GM12878 (cell line): ENCODE measurements at regions not wholly inside any gene's neighbourhood (a gene's known extent, or its start where the extent isn't known, plus 50 kb on each side); places are given as distances from the start of the nearest gene placed in this dataset.

ENCODE experiments used
- ATAC-seq: fragments of 200-7000 bp; cut with Tn5 transposase; 3 replicates; pipeline ENCODE4 v1.9.1; 2020; ENCODE audit warnings: mild to moderate bottlenecking, moderate library complexity
- BruUV-seq: library from RNA; stranded (reverse); fragments of 400-500 nt; replicated peaks from 2 replicates; lab custom pipeline; 2021; lab: Mats Ljungman, UMichigan
- CTCF ChIA-PET: fragments of 300-600 bp; sonication (Branson Sonifier 250); formaldehyde crosslinking; extraction: SDS; loops from one replicate; lab custom pipeline; 2021; ENCODE audit warnings: inconsistent platforms; lab: Yijun Ruan, JAX
- POLR2A ChIA-PET: fragments of 350-600 bp; formaldehyde crosslinking; extraction: SDS; loops from one replicate; lab custom pipeline; 2021; ENCODE audit warnings: inconsistent platforms; lab: Charles Lee
- RAD21 ChIA-PET: fragments of 300-600 bp; sonication (Branson Sonifier 250); formaldehyde crosslinking; loops from one replicate; lab custom pipeline; 2023; ENCODE audit warnings: antibody characterized with exemption; ENCODE audit not compliant: unreplicated experiment; lab: Charles Lee
- SMC1A ChIA-PET: fragments of 300-600 bp; sonication (Branson Sonifier 250); formaldehyde crosslinking; loops from one replicate; lab custom pipeline; 2023; ENCODE audit not compliant: unreplicated experiment, uncharacterized antibody; lab: Charles Lee
- DNase-seq: peaks from one replicate; pipeline ENCODE4 v3.0.0-alpha.2; 2011; ENCODE audit warnings: low read depth, low spot score
- FAIRE-seq: peaks from 3 replicates; lab custom pipeline; 2011; peaks lifted over from hg19 to GRCh38; lab: Jason Lieb, UNC
- H2AFZ ChIP-seq: 2 replicates; pipeline ENCODE4 v1.6.0; 2011; ENCODE audit warnings: low read depth, low read length, control low read depth; ENCODE audit not compliant: control insufficient read depth
- H3K27ac ChIP-seq: 2 replicates; pipeline ENCODE4 v1.5.1; 2011; ENCODE audit warnings: control low read depth; ENCODE audit not compliant: control insufficient read depth, insufficient read depth
- H3K27me3 ChIP-seq, 2 experiments: replicated peaks in 1 of 2; 2 replicates each; pipeline versions ENCODE4 v1.6.0 to v1.6.1; 2011; ENCODE audit warnings: low read length in 1 of 2; ENCODE audit not compliant: control insufficient read depth in 2 of 2, insufficient read depth in 2 of 2
- H3K36me3 ChIP-seq, 2 experiments: 2 replicates each; pipeline ENCODE4 v1.5.1; 2011; ENCODE audit warnings: low read length in 1 of 2; ENCODE audit not compliant: control insufficient read depth in 2 of 2, insufficient read depth in 2 of 2
- H3K4me1 ChIP-seq: 2 replicates; pipeline ENCODE4 v1.6.1; 2011; ENCODE audit warnings: mild to moderate bottlenecking, low read length, moderate library complexity, mixed read lengths; ENCODE audit not compliant: control insufficient read depth, insufficient read depth
- H3K4me2 ChIP-seq: 2 replicates; pipeline ENCODE4 v1.6.0; 2011; ENCODE audit warnings: control low read depth; ENCODE audit not compliant: control insufficient read depth, insufficient read depth
- H3K4me3 ChIP-seq: fragments of 200-600 bp; sonication (generic); 2 replicates; pipeline ENCODE4 v1.5.1; 2016
- H3K79me2 ChIP-seq: 2 replicates; pipeline ENCODE4 v1.6.0; 2011; ENCODE audit warnings: low read length; ENCODE audit not compliant: control insufficient read depth, insufficient read depth
- H3K9ac ChIP-seq: 2 replicates; pipeline ENCODE4 v1.8.0; 2011; ENCODE audit warnings: low read length, control low read depth, mixed read lengths; ENCODE audit not compliant: control insufficient read depth, insufficient read depth
- H3K9me3 ChIP-seq: replicated peaks from 3 replicates; pipeline ENCODE4 v1.5.1; 2011; ENCODE audit warnings: mild to moderate bottlenecking, low read length; ENCODE audit not compliant: control insufficient read depth, insufficient read depth
- H4K20me1 ChIP-seq: 2 replicates; pipeline ENCODE4 v1.6.0; 2011; ENCODE audit not compliant: control insufficient read depth, insufficient read depth
- BCL11A ChIP-seq: IDR thresholded peaks from 2 replicates; pipeline ENCODE4 v1.6.1; 2011; ENCODE audit warnings: low read depth, low read length
- EZH2 ChIP-seq: IDR thresholded peaks from 2 replicates; pipeline ENCODE4 v1.6.1; 2012; ENCODE audit warnings: low read depth, mild to moderate bottlenecking, control low read depth, inconsistent platforms, low read length, borderline replicate concordance; ENCODE audit not compliant: control insufficient read depth
- HDAC6 ChIP-seq: fragments of 200-600 bp; sonication (generic); IDR thresholded peaks from one replicate; pipeline ENCODE4 v1.8.0; 2017; ENCODE audit warnings: antibody characterized with exemption; ENCODE audit not compliant: unreplicated experiment
- KAT2A ChIP-seq: conservative IDR thresholded peaks from 2 replicates; pipeline ENCODE4 v1.6.1; 2011; ENCODE audit warnings: low read depth, low read length; ENCODE audit not compliant: control insufficient read depth
- MTA3 ChIP-seq: IDR thresholded peaks from 2 replicates; pipeline ENCODE4 v1.6.1; 2012; ENCODE audit warnings: low read length, inconsistent platforms, borderline replicate concordance
- SP1 ChIP-seq: IDR thresholded peaks from one replicate; pipeline ENCODE4 v1.6.1; 2011; ENCODE audit warnings: low read depth, low read length
- TCF7 ChIP-seq: IDR thresholded peaks from 2 replicates; pipeline ENCODE4 v1.6.1; 2014; ENCODE audit warnings: antibody characterized with exemption, borderline replicate concordance
- WRNIP1 ChIP-seq: IDR thresholded peaks from 2 replicates; pipeline ENCODE4 v1.6.1; 2011; ENCODE audit warnings: low read depth, low read length, improper control_type of control experiment, borderline replicate concordance
- WGBS: methylation state at CpG from one replicate; pipeline ENCODE4 v1.1.6; 2016; ENCODE audit warnings: low lambda C conversion rate; ENCODE audit not compliant: insufficient replicate concordance, insufficient coverage; ENCODE audit errors: missing lambda C conversion rate; 5-methylcytosine and 5-hydroxymethylcytosine counted together
- in situ Hi-C: fragments of 300-500 bp; cut with MboI; formaldehyde crosslinking; loops from 9 replicates; pipeline ENCODE4 v1.14.3; 2018; ENCODE audit warnings: mixed read lengths
- intact Hi-C: fragments of 100-400 bp; cut with micrococcal nuclease; formaldehyde crosslinking; loops from one replicate; pipeline ENCODE4 v1.14.2; 2022; ENCODE audit not compliant: unreplicated experiment
- TF ChIP-seq, protein P1 (sequence below): IDR thresholded peaks from 2 replicates; pipeline ENCODE4 v1.6.1; 2012; ENCODE audit warnings: mild to moderate bottlenecking, low read depth, low read length
- TF ChIP-seq, protein P2 (sequence below): fragments of 450-650 bp; IDR thresholded peaks from 2 replicates; pipeline ENCODE4 v1.6.1; 2017; ENCODE audit warnings: antibody characterized with exemption, mild to moderate bottlenecking, moderate library complexity

DNA sequence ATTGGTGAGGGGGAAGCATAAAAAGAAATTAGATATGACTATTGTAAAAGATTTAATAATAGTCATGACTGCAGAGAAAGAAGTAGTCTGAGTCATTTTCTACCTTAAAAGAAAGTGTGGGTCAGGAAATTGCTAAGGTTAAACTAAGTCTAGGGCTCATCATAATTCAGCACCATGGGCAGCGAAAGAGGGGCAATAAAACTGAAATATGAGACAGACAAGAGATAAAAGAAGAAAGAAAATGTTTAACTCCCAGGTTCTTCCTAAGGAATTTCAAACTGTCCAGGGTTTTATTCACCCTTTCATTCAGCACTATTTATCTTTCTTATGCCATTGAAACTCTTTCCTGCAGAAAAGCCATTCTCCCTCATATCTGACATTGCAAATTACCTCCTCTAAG lies 114.4 kb upstream of the API5 start:
- Histone ChIP-seq H3K27me3 (no peaks in the 10 kb centered on the region), H3K27ac (no peak overlapping the region), H3K4me1 (no peaks in the 10 kb centered on the region), H3K9me3 (no peaks in the 10 kb centered on the region), H2AFZ (no peak overlapping the region)
- no peak for TF ChIP-seq BCL11A
- TF ChIP-seq, protein P1, sequence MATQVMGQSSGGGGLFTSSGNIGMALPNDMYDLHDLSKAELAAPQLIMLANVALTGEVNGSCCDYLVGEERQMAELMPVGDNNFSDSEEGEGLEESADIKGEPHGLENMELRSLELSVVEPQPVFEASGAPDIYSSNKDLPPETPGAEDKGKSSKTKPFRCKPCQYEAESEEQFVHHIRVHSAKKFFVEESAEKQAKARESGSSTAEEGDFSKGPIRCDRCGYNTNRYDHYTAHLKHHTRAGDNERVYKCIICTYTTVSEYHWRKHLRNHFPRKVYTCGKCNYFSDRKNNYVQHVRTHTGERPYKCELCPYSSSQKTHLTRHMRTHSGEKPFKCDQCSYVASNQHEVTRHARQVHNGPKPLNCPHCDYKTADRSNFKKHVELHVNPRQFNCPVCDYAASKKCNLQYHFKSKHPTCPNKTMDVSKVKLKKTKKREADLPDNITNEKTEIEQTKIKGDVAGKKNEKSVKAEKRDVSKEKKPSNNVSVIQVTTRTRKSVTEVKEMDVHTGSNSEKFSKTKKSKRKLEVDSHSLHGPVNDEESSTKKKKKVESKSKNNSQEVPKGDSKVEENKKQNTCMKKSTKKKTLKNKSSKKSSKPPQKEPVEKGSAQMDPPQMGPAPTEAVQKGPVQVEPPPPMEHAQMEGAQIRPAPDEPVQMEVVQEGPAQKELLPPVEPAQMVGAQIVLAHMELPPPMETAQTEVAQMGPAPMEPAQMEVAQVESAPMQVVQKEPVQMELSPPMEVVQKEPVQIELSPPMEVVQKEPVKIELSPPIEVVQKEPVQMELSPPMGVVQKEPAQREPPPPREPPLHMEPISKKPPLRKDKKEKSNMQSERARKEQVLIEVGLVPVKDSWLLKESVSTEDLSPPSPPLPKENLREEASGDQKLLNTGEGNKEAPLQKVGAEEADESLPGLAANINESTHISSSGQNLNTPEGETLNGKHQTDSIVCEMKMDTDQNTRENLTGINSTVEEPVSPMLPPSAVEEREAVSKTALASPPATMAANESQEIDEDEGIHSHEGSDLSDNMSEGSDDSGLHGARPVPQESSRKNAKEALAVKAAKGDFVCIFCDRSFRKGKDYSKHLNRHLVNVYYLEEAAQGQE, result peak; percentile 73; the same call in 1 of the 2 replicates
- TF ChIP-seq, all 136 proteins: peak for 1
- ATAC-seq (no peak), FAIRE-seq (no peak), DNase-seq (no peak)
- POLR2A ChIA-PET, result no interaction called here
- in situ Hi-C loops, result no loop called here
- Histone ChIP-seq H3K4me3 (no peak overlapping the region), H3K36me3 (no peaks in the 10 kb centered on the region), H3K4me2 (no peak overlapping the region), H3K9ac (no peak overlapping the region), H4K20me1 (no peaks in the 10 kb centered on the region), H3K79me2 (no peaks in the 10 kb centered on the region)
- BruUV-seq, result no TSS peak
- RAD21 ChIA-PET, result no interaction called here
- CTCF ChIA-PET, result interaction anchor here (1.2 kb wide), 1 partner anchor 10 kb away, joined by 4 read pairs; no protein-coding TSS in a partner anchor
- SMC1A ChIA-PET, result no interaction called here
- WGBS, result 0% methylated on average over 1 of the region's 1 CpG
- intact Hi-C loops, result no loop called here

DNA sequence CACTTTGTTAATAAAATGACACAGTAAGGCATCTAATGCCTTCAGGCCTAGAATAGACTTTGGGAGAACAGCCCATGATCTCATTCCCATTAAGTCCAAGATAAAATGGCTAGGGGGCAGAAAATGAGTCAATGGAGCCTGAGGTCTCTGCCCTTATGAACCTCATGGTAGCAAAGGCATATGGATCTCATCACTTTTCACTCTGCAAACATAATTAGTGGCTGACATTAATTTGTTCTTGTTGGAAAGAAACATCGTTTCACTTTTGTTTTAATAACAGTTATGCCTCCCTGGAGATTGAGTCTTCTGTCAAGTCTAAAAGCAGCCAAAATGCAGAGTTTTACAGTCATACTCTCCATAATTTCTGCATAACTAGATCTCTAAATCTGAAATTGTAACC lies 111.8 kb upstream of the API5 start:
- DNase-seq, result no peak
- H3K27me3 ChIP-seq, result no peaks in the 10 kb centered on the region
- no peaks in the 10 kb centered on the region for H3K9me3 ChIP-seq
- H3K4me2 ChIP-seq, result no peak overlapping the region
- H2AFZ ChIP-seq, result no peak overlapping the region
- no peaks in the 10 kb centered on the region for H4K20me1 ChIP-seq
- no peaks in the 10 kb centered on the region for H3K36me3 ChIP-seq
- BruUV-seq, result no TSS peak
- ChIA-PET SMC1A (no interaction called here), RAD21 (no interaction called here), CTCF (interaction anchor here (0.5 kb wide), 1 partner anchor 11 kb away, joined by 3 read pairs; no protein-coding TSS in a partner anchor), POLR2A (no interaction called here)
- in situ Hi-C loops (no loop called here), intact Hi-C loops (no loop called here)
- no peak for FAIRE-seq
- H3K79me2 ChIP-seq, result no peaks in the 10 kb centered on the region
- no peak for ATAC-seq
- H3K4me1 ChIP-seq, result no peaks in the 10 kb centered on the region
- no peak overlapping the region for H3K9ac ChIP-seq
- 0% methylated on average over 1 of the region's 1 CpG for WGBS
- H3K4me3 ChIP-seq, result no peak overlapping the region
- no peak overlapping the region for H3K27ac ChIP-seq
- no peak for TF ChIP-seq TCF7
- no peak for TF ChIP-seq WRNIP1
- no peak for TF ChIP-seq HDAC6
- no peak for TF ChIP-seq MTA3
- TF ChIP-seq KAT2A, result no peak
- TF ChIP-seq BCL11A, result no peak
- TF ChIP-seq, protein P2, sequence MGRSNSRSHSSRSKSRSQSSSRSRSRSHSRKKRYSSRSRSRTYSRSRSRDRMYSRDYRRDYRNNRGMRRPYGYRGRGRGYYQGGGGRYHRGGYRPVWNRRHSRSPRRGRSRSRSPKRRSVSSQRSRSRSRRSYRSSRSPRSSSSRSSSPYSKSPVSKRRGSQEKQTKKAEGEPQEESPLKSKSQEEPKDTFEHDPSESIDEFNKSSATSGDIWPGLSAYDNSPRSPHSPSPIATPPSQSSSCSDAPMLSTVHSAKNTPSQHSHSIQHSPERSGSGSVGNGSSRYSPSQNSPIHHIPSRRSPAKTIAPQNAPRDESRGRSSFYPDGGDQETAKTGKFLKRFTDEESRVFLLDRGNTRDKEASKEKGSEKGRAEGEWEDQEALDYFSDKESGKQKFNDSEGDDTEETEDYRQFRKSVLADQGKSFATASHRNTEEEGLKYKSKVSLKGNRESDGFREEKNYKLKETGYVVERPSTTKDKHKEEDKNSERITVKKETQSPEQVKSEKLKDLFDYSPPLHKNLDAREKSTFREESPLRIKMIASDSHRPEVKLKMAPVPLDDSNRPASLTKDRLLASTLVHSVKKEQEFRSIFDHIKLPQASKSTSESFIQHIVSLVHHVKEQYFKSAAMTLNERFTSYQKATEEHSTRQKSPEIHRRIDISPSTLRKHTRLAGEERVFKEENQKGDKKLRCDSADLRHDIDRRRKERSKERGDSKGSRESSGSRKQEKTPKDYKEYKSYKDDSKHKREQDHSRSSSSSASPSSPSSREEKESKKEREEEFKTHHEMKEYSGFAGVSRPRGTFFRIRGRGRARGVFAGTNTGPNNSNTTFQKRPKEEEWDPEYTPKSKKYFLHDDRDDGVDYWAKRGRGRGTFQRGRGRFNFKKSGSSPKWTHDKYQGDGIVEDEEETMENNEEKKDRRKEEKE, result no peak
- no peak for TF ChIP-seq SP1
- no peak for TF ChIP-seq EZH2
